ENCODE measurements at regions not wholly inside any gene's neighbourhood (a gene's known extent, or its start where the extent isn't known, plus 50 kb on each side); places are given as distances from the start of the nearest gene placed in this dataset.

- intact Hi-C loops (cut with DNase I), result no loop called here
- no peak for DNase-seq (ENCODE audit: low spot score)
Measured at GRCh38 chr13:104357672-104358354, 1291.6 kb upstream of the SLC10A2 start.

GRCh38 chr13:104357174-104357573 lies 1291.0 kb upstream of the SLC10A2 start:
- DNase-seq (ENCODE audit: low spot score), result no peak
- intact Hi-C loops (cut with DNase I), result no loop called here

GRCh38 chr13:104355041-104355670 lies 1288.9 kb upstream of the SLC10A2 start:
- DNase-seq (ENCODE audit: low spot score), result no peak
- intact Hi-C loops (cut with DNase I), result no loop called here

GRCh38 chr13:104327211-104327610 lies 1261.0 kb upstream of the SLC10A2 start:
- intact Hi-C loops (cut with DNase I), result no loop called here

GRCh38 chr13:104326523-104326922 lies 1260.3 kb upstream of the SLC10A2 start:
- intact Hi-C loops (cut with DNase I), result no loop called here

More at GRCh38 chr13:104327211-104327610, 1261.0 kb upstream of the SLC10A2 start:
- DNase-seq (ENCODE audit: low spot score), result no peak

GRCh38 chr13:104321756-104322155 lies 1255.5 kb upstream of the SLC10A2 start:
- DNase-seq (ENCODE audit: low spot score), result no peak
- intact Hi-C loops (cut with DNase I), result no loop called here

More at GRCh38 chr13:104326523-104326922, 1260.3 kb upstream of the SLC10A2 start:
- no peak for DNase-seq (ENCODE audit: low spot score)

GRCh38 chr13:104320446-104320845 lies 1254.2 kb upstream of the SLC10A2 start:
- intact Hi-C loops (cut with DNase I), result no loop called here
- no peak for DNase-seq (ENCODE audit: low spot score)

GRCh38 chr13:104318121-104318520 lies 1251.9 kb upstream of the SLC10A2 start:
- no peak for DNase-seq (ENCODE audit: low spot score)
- intact Hi-C loops (cut with DNase I), result no loop called here

GRCh38 chr13:104315606-104316005 lies 1249.4 kb upstream of the SLC10A2 start:
- no peak for DNase-seq (ENCODE audit: low spot score)
- intact Hi-C loops (cut with DNase I), result no loop called here

- intact Hi-C loops (cut with DNase I), result no loop called here
- DNase-seq (ENCODE audit: low spot score), result no peak
Measured at GRCh38 chr13:104314926-104315535, 1248.8 kb upstream of the SLC10A2 start.

- no peak for DNase-seq (ENCODE audit: low spot score)
- intact Hi-C loops (cut with DNase I), result no loop called here
Measured at GRCh38 chr13:104314321-104314720, 1248.1 kb upstream of the SLC10A2 start.

- no peak for DNase-seq (ENCODE audit: low spot score)
- intact Hi-C loops (cut with DNase I), result no loop called here
Measured at GRCh38 chr13:104310861-104311260, 1244.6 kb upstream of the SLC10A2 start.

GRCh38 chr13:104309431-104309830 lies 1243.2 kb upstream of the SLC10A2 start:
- no peak for DNase-seq (ENCODE audit: low spot score)
- intact Hi-C loops (cut with DNase I), result no loop called here

GRCh38 chr13:104301171-104301975 lies 1235.2 kb upstream of the SLC10A2 start:
- DNase-seq (ENCODE audit: low spot score), result no peak
- intact Hi-C loops (cut with DNase I), result no loop called here

- DNase-seq (ENCODE audit: low spot score), result no peak
Measured at GRCh38 chr13:104297075-104297474, 1230.9 kb upstream of the SLC10A2 start.

GRCh38 chr13:104296286-104296685 lies 1230.1 kb upstream of the SLC10A2 start:
- no peak for DNase-seq (ENCODE audit: low spot score)
- intact Hi-C loops (cut with DNase I), result no loop called here

More at GRCh38 chr13:104297075-104297474, 1230.9 kb upstream of the SLC10A2 start:
- intact Hi-C loops (cut with DNase I), result no loop called here

GRCh38 chr13:104295537-104295936 lies 1229.3 kb upstream of the SLC10A2 start:
- intact Hi-C loops (cut with DNase I), result no loop called here
- DNase-seq (ENCODE audit: low spot score), result no peak

GRCh38 chr13:104289400-104289799 lies 1223.2 kb upstream of the SLC10A2 start:
- intact Hi-C loops (cut with DNase I), result no loop called here
- no peak for DNase-seq (ENCODE audit: low spot score)

GRCh38 chr13:104288496-104288895 lies 1222.3 kb upstream of the SLC10A2 start:
- intact Hi-C loops (cut with DNase I), result no loop called here
- DNase-seq (ENCODE audit: low spot score), result no peak

All from posterior vena cava (tissue), 2 donors.